ENCODE measurements at regions not wholly inside any gene's neighbourhood (a gene's known extent, or its start where the extent isn't known, plus 50 kb on each side); places are given as distances from the start of the nearest gene placed in this dataset.
"Not testable (repeated sequence)": the region's sequence is repeated elsewhere in the genome, so short reads cannot be mapped to it uniquely, and the experiment has no call there.

DNA sequence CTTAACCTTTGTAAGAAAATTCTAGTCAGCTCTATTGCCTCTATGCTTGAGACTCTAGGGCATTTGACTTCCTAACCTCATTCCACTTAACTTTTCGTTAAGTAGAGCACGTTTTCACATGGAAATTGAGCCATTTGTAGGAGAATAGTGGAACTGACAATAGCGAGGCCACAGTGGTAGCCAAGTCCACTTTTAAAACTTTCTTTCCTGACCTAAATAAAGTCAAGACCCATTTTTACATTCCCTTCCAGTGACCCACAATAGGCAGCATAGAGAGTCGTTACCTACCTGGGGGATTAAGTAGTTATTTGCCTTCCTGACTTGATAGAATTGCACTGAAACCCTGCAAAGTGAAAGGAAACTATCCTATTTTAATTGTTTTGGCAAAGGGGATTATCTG, 386.0 kb upstream of the NECTIN3 start:
- no peaks in the 10 kb centered on the region for H3K4me1 Mint-ChIP-seq
- ATAC-seq (ENCODE audit: low read depth) (no peak), DNase-seq (no peak)
- ChIA-PET CTCF (no interaction called here), POLR2A (no interaction called here)
- no peaks in the 10 kb centered on the region for H3K27me3 Mint-ChIP-seq
- intact Hi-C loops (cut with micrococcal nuclease), result no loop called here
- no peaks in the 10 kb centered on the region for H3K36me3 Mint-ChIP-seq (ENCODE audit: low read depth)
- no peaks in the 10 kb centered on the region for H3K9me3 Mint-ChIP-seq
- H3K4me3 Mint-ChIP-seq, result no peak overlapping the region
- TF ChIP-seq CTCF (IDR thresholded peaks at IDR 0.05), result no peak
- no peak overlapping the region for H3K27ac Mint-ChIP-seq

DNA sequence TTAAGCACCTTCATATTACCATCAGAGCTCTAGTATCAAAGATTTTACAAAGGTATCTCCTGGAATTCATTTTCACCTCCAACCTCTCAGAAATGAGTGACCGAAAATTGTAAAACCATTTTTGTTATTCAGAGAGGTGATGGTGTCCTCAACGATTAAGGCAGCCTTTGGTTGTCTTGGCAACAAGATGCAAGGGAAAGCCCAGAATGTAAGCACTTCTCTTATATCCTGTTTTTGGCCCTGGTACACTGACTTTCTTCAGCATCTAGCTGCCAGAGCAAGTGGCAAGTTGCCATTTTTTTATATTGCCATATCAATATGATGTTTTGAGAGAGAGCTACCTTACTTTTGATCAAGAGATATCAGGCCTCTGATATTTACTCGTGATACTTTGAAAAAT, 384.9 kb upstream of the NECTIN3 start:
- CTCF ChIA-PET, result no interaction called here
- DNase-seq (no peak), ATAC-seq (ENCODE audit: low read depth) (no peak)
- no peak overlapping the region for H3K4me3 Mint-ChIP-seq
- H3K27me3 Mint-ChIP-seq, result no peaks in the 10 kb centered on the region
- H3K27ac Mint-ChIP-seq, result no peak overlapping the region
- POLR2A ChIA-PET, result no interaction called here
- TF ChIP-seq CTCF (IDR thresholded peaks at IDR 0.05), result no peak
- intact Hi-C loops (cut with micrococcal nuclease), result no loop called here
- no peaks in the 10 kb centered on the region for H3K4me1 Mint-ChIP-seq
- no peaks in the 10 kb centered on the region for H3K36me3 Mint-ChIP-seq (ENCODE audit: low read depth)
- no peaks in the 10 kb centered on the region for H3K9me3 Mint-ChIP-seq

GRCh38 chr3:110687138-110687537, 384.5 kb upstream of the NECTIN3 start:
- no peak for ATAC-seq (ENCODE audit: low read depth)

GRCh38 chr3:110697961-110698360, 373.7 kb upstream of the NECTIN3 start:
- no peak overlapping the region for H3K27ac Mint-ChIP-seq
- CTCF ChIA-PET, result no interaction called here
- DNase-seq (no peak), ATAC-seq (ENCODE audit: low read depth) (no peak)
- intact Hi-C loops (cut with micrococcal nuclease), result no loop called here
- H3K4me1 Mint-ChIP-seq, result no peaks in the 10 kb centered on the region
- H3K4me3 Mint-ChIP-seq, result no peak overlapping the region
- H3K27me3 Mint-ChIP-seq, result no peaks in the 10 kb centered on the region
- POLR2A ChIA-PET, result no interaction called here
- no peaks in the 10 kb centered on the region for H3K36me3 Mint-ChIP-seq (ENCODE audit: low read depth)
- no peak for TF ChIP-seq CTCF (IDR thresholded peaks at IDR 0.05)
- no peaks in the 10 kb centered on the region for H3K9me3 Mint-ChIP-seq

More at GRCh38 chr3:110687138-110687537, 384.5 kb upstream of the NECTIN3 start:
- Mint-ChIP-seq H3K4me3 (no peak overlapping the region), H3K9me3 (no peaks in the 10 kb centered on the region), H3K36me3 (ENCODE audit: low read depth) (no peaks in the 10 kb centered on the region), H3K27me3 (no peaks in the 10 kb centered on the region), H3K27ac (no peak overlapping the region), H3K4me1 (no peaks in the 10 kb centered on the region)
- intact Hi-C loops (cut with micrococcal nuclease), result no loop called here
- ChIA-PET CTCF (no interaction called here), POLR2A (no interaction called here)
- TF ChIP-seq CTCF (IDR thresholded peaks at IDR 0.05), result no peak
- DNase-seq, result no peak

DNA sequence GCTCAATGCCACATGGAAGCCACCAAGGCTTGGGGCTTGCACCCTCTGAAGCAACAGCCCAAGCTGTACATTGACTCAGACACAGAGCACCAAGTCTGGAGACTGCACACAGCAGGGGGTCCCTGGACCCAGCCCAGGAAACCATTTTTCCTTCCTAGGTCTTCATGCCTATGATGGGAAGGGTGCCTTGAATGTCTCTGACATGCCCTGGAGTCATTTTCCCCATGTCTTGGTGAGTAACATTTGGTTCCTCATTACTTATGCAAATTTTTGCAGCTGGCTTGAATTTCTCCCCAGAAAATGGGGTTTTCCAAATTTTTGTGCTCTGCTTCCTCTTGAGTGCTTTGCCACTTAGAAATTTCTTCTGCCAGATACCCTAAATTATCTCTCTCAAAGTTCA, 367.3 kb upstream of the NECTIN3 start:
- H3K4me3 Mint-ChIP-seq; CTCF ChIA-PET; POLR2A ChIA-PET; H3K9me3 Mint-ChIP-seq; H3K4me1 Mint-ChIP-seq; ATAC-seq (ENCODE audit: low read depth); intact Hi-C loops (cut with micrococcal nuclease); DNase-seq; H3K36me3 Mint-ChIP-seq (ENCODE audit: low read depth); H3K27ac Mint-ChIP-seq; H3K27me3 Mint-ChIP-seq: not testable (repeated sequence)

DNA sequence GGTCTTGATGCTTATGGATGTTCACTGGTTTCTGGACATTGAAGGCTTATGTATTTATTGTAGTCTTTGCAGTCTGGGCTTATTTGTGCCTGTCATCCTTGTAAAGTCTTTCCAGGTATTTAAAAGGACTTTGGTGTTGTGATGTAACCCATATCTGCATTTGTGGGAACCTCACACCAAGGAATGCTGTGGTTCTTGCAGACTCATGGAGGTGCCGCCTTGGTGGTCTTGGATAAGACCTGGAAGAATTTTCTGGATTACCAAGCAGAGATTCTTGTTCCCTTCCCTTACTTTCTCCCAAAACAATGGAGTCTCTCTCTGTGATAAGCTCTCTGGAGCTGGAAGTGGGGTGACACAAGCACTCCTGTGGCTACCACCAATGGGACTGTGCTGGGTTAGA, 363.5 kb upstream of the NECTIN3 start:
- CTCF ChIA-PET, result no interaction called here
- no peak for TF ChIP-seq CTCF (IDR thresholded peaks at IDR 0.05)
- Mint-ChIP-seq H3K4me3 (no peak overlapping the region), H3K36me3 (ENCODE audit: low read depth) (no peaks in the 10 kb centered on the region), H3K4me1 (no peaks in the 10 kb centered on the region), H3K27ac (no peak overlapping the region), H3K9me3 (peaks cover 4% of the 10 kb centered on the region), H3K27me3 (no peaks in the 10 kb centered on the region)
- intact Hi-C loops (cut with micrococcal nuclease), result no loop called here
- DNase-seq, result no peak
- no peak for ATAC-seq (ENCODE audit: low read depth)
- POLR2A ChIA-PET, result no interaction called here

All from activated B cell treated with CpG ODN at 0.5 μM for 24 hours (primary cell).